ENCODE measurements at regions not wholly inside any gene's neighbourhood (a gene's known extent, or its start where the extent isn't known, plus 50 kb on each side); places are given as distances from the start of the nearest gene placed in this dataset.
"Not testable (repeated sequence)": the region's sequence is repeated elsewhere in the genome, so short reads cannot be mapped to it uniquely, and the experiment has no call there.

DNA sequence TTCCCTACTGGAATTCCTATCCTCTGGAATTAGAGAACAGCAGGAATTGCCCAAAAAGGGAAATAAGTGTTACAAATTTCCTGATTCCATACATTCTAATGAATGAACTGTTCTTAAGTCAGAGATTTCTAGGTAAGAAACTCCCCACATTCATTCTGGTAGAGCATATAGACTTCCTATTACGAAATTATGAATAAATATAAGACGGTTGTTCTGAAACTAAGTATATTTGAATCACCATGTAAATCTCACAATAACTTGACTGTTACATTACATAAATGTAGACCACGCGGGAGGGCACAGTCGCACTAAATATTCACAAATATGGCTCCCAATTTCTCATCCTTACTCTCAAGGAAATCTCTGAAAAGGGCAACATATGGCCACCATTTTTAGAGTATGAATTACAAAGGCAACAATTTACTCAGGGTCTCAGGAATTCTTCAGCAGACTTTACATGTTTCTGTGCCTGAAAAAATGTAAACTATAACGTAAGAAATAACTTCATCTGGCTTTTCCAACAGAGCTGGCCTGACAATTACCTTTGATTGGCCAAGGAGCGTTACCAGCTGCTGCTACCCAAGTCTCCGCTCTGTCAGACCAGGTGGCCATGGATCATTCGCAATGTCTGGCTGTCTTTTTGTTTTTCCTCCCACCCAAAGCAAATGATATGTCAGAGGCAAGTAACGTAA is 115.8 kb downstream of the MPP7 start:
- DNase-seq, result no peak

DNA sequence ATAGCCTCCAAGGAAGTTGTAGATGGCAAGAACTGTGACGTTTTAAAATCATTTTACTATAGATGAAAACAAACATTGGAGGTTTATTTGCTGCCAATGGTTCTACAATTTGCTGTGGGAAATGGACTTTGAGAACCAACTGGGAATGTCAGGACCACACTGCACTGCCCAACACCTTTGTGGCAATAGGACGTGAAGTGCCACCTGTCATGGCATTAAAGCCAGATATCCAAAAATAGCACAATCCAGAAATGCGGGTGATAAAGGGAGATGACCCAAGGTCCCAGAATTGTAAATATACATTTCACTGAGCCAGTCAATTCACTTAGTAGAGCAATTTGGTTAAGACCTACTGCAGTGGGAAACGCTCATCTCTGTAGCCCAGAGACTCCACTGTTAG is 116.4 kb downstream of the MPP7 start:
- no peak for DNase-seq

DNA sequence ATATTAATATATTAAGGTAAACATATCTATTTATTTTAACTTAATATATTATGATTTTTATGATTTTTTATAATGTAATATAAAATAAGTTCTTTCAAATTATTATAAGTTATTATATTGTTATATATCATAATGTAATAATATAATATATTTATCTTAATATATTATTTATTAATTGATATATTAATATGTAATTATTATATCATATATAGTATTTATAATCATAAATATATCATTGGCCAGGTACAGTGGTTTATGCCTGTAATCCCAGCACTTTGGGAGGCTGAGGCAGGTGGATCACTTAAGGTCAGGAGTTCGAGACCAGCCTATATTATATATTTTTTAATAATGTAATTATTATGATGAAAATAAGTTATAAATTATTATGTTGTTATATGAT is 118.1 kb downstream of the MPP7 start:
- DNase-seq, result no peak

DNA sequence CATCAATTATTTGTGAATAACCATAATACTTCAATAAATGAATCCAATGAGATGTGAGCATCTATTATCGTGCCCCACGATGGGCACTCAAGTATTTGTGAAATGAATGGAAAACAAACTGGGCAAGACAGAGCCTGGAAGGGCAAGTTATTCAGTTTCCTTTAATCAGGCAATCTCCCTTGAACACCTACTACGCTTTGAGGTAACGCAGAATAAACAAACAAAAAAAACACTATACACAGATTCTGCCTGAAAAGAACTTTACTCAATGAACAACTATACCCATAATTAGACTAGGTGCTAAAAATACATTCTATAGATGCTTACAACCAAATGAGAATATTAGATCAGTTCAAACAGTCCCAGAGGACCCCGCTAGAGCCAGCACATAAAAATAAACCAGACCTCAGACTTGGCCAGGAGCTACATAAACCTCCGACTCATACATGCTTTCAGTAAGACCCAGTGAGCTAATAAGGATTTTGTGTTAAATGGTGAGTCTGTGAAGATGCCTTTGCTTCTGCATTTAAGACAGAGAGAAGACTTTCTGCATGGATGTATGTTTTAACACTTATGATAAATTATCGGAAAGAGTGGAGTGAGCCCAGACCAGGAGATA is 121.3 kb downstream of the MPP7 start:
- no peak for DNase-seq

DNA sequence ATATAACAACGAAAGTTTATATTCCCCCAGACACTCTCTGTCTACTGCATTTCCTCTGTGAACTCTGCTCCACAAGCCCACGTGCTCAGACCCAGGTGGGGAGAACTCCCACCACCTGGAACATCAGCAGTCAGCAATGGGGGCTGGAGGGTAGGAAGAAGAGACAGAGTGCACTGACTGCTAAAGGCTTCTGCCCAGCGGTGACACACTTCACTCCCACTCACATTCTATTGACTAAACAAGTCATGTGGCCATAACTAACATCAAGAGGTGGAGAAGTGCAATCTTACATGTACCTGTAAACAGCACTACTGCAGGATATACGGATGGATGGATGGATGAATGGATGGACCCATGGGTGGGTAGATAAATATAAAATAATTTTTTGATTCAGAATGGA is 122.2 kb downstream of the MPP7 start:
- DNase-seq, result no peak

DNA sequence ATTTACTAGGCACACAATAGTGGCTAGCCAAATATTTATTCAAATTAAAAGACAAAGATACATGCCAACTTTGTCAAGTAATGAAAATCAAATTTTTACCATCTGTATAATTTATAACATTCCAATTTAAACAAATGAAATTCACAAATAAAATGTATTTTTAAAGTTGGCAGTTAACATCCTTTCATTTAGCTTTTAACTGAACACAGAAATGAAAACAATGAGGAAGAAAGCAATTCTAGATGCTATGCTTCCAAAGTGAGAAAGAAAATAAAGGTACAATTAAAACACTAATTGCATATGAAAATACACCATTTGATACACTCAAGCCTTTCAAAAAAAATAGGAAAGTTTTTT is 123.1 kb downstream of the MPP7 start:
- DNase-seq, result no peak

DNA sequence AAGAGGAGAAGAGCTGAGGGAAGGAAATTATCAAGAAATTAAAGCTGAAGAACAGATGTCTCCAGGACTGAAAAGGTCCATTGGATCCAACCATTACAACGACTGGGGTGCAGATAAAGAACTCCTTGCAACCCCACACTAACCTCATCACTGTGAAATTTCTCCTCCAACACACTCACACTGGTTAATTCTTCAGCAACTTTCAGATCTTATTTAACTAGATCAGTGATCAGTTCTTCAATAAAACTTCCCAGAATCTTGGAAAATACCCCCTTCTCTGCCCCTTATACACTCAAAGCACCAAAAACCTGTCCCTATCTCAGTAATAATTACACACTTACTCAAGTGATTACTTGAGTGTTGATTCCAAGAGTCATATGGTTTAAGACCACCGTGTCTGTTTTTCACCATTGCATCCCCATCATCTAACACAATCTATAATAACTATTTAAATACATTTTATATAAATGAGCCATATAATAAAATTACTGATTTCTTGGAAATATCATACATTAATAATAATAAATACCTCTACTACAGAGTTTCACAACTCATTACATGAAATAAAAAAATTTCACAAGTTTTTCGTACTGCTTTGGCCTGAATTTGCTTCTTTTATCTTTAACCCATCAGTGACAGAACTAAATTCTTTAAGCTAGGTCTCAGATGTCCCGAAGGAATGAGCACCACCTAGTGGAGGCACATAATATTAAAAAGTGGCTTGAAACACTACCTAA is 123.7 kb downstream of the MPP7 start:
- DNase-seq, result no peak

DNA sequence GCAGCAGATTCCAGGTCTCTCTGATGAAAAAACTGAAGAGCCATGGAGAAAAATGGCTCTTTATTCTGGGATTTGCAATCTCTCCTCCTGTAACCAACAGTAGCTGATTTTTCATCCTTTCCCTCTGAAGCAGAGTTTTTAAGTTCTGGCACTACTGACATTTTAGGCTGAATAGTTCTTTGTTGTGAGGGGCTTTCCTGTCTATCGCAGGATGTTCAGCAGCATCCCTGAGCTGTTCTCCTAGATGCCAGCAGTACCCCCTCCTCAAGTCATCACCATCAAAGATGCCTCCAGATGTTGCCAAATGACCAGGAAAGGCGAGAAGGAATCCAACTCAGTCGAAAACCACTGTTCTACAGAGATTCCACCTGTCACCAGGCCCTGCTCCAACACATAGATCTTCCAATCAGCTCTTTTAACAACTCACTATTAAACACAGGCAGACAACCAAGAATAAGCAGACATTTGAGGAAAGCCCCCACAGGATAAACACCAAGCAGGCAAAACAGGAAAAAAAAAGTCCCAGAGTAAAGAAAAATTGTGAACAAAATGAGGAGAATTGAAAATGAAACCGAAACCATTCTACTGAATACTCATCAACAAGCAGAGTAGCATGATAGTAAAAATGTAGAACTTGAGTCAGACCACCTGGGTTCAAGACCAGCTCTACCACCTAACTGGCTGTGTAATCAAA is 124.8 kb downstream of the MPP7 start:
- DNase-seq, result no peak

DNA sequence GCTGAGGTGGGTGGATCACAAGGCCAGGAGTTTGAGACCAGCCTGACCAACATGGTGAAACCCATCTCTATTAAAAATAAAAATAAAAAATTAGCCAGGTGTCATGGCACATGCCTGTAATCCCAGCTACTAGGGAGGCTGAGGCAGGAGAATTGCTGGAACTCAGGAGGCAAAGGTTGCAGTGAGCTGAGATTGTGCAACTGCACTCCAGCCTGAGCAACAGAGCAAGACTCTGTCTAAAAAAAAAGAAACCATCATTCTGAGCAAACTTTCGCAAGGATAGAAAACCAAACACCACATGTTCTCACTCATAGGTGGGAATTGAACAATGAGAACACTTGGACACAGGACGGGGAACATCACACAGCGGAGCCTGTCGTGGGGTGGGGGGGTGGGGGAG is 126.4 kb downstream of the MPP7 start:
- not testable (repeated sequence) for DNase-seq

DNA sequence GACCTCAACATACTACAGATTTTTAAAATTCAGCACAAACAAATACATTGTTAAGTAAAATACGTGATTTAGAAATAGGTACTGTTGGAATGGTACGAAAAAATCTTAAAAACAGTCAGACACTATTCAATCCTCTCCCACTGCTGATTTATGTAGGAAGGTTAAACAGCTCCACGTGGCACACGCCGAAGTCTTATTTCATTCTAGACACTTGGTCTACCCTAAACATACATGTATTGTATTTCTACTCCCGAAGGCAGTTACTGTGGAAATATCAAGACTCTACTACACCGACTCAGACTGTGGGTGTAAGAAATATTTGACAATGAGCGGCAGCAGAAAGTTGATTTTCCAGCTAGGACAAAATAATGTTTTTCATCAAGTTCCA is 130.6 kb downstream of the MPP7 start:
- DNase-seq, result no peak

DNA sequence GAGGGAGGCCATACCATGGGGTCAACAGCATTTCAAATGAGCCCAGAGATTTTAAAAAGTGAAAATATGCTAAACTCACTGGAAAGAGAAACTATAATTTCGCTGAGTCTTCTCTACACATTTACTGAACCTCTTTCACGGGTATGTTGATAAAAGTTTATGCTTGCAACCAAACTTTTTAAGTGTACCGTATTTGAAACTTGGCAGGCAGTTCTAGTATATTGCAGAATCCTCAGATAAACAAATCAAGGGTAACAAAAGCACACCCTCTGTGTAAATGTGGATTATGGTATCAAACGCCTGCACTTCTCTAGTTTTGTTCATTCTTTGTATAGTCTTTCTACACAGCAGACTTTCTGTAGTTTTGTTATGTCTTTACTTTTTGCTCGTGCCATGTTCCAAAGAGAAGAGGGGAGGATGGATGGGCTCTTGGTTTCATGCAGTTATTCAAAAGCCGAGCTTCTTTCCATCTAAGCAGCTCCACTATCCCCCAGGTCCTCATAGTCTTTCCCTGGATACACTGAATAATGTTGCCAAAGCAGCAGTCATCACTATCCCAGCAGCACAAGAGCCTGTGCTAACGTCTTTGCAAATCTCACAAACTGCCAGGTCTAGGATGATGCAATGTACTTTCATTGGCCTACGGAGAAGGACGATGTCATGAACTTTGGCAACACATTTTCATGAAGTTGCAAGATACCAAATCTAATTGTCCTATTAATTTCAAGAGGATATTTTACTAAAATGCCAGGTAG is 131.2 kb downstream of the MPP7 start:
- DNase-seq, result no peak

DNA sequence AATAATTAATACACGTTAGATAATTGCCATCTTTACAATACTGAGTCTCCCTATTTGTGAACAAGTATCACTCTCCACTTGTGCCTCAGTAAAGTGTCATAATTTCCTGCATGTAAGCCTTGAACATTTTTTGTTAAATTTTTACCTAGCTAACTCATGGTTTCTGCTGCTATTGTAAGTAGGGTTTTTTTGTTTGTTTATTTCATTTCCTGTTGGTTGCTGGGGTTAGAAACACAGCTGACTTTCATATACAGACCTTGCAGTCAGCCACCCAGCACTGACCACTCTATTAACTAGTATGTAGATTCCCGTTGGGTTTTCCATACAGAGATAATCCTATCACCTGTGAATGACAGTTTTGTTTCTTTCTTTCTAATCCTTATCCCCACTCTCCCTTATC is 133.3 kb downstream of the MPP7 start:
- DNase-seq, result no peak

DNA sequence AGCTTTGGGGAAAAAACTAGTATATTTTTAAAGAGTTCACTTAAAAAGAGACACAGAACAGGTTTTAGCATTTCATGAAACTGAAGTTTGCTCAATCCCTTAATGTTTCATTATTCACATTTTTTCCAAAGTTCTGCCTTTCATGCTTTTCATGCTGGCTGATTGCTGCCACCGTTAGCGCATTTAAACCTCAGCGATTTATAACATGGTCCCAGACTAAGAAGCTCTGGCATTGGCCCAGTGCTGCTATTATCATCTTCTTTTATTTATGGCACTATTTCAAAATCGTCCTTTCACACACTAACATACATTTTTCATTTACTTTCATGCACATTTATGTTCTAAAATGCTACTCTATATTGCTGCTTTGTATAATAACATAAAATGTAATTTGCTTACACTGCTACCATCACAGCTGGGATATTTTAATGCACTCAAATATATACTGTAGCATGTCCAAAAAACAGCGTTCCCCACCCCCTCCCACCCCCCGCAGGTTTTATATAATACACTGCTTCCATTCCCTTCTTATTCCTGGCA is 141.9 kb downstream of the MPP7 start:
- DNase-seq, result no peak

DNA sequence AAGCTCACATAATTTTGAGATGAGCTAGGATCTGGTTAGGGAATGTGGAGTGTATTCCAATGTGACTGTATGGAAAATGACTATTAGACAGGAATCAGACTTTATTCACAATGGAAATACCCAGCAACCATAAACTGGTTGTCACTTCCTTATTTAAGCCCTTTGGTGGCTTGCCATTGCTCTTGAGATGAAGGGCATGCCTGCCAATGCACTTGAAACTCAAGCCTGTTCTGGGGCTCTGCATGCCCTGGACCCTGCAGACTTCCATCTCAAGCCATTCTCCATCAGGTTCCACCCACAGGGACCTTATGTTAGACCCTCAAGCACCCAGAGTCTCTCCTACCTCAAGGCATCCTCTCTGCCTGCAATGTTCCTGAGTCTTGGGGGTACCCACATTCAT is 145.5 kb downstream of the MPP7 start:
- DNase-seq, result no peak

DNA sequence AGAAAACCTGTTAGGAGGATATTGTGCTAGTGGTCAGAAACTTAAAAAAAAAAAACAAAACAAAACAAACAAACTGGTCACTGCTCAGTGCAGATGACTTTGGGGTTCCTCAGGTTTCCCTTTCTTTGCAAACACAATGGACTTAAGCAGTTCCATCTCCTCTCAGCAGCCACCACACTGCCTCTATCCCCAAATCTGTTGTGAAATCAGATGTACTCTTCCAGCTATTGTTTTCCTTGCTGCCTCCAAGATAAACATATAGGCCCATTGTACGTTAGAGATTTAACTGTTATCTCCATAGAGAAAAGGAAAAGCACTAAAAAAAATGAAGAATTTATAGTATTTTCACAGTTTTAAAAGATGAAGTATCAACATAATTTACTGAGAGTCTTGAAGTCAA is 147.1 kb downstream of the MPP7 start:
- no peak for DNase-seq

DNA sequence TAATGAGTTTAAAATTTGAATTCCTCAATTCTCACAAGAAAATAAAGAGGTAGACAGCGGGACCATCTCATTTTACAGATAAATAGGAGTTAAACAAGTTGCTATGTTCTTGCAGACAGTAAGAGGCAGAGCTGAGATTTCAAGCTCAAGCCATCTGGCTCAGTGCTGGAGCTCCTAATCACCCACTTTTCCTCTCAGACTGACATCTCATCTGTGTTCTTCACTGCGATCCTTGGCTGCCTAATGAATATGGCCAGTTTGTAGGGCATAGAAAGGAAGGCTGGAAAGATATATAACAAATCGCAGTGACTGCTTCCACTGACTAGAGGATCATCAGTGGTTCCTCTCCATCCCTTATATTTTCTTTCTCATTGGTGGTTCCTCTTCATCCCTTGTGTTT is 151.2 kb downstream of the MPP7 start:
- no peak for DNase-seq

DNA sequence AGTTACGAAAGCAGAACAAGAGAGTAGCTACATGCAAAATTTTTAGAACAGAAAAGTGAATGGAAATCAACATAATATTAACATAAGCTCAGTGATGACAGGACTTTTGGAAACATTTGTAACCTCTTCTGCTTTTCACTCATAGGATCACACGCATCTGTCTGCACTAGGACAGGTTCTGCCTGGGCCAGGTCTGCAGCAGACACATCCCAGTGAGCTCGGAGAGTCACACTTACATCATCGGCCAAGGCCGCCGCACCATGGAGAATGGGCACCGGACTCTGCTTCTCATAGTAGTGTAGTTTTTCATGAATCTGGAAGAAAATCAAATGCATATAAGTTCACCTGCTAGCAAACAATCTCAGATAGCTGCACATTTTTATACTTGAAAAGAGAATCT is 150.9 kb upstream of the ODAD2 start:
- DNase-seq, result no peak

DNA sequence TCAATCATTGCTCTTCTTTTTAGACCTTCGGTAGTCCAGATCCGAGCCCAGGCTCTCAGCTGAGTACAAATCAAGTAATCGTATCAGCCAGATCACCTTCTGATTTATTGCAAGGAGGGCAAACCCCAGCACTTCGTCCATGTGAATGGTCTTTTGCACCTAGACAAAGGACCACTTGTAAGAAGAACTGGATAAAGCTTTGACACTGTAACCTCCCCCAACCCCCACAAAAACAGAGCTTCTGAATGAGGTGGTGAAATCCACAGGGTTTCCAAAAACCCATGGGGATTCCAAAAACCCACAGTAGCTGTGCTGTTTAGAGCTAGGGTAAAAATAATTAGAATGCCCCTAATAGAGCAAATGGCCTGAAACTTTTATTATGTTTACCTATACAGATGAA is 148.8 kb upstream of the ODAD2 start:
- DNase-seq, result no peak

DNA sequence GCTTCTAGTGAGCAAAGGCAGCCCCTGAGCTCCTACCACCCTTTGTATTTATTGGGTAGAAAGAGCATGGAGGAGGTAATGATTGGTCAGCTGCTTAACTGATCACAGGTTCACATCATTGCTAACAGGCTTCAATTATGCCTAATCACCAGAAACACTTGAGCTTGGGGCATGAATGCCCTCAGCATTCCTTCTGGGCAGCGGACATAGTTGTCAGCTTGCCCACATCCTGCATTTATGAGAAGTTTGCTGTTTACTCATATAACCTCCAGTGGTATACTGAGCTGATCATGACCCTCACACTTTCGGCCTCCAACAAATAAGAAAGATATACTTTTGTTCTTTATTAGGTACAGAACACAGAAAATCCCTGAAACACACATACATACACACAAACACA is 140.3 kb upstream of the ODAD2 start:
- DNase-seq, result no peak

DNA sequence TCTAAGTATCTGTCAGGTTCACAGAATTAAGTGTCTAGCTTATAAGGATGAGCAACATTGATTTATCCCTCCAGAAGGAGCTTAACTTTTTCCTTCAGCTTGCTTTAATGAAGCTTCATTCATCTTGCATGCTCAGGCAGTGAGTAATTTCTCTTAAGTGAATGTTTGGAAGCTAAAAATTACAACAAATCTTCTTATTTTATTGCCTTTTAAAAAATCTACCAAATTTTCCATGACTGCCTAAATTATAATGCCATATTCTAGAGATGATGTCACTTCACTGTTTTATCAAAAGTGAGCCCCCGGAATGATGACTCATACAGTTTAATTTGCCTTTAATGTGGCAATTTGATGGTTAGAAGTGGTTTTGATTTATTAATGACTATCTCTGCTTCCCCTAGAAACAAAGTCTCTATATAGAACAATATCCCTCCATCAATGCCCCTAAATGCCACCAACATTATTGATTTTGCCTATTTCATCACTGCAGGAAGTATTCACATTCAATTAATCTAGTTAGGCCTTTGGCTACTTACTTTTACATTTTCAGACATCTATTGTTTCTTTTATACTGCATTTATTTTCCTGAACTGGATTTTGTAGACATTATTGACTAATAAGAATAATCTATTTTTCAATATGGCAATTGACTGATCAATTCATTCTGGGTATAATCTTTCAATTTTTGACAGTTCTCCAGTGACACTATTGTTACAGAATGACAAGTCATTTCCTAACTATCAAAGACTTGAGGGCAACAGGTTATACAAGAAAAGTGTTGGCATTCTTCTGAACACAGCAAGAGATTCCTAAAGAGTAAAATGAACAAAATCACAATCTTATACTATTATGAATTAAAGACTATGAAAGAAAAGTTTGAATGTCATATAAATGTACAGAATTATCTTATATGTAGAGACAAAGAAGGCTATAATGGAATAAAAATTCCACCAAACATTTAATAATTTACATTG is 139.3 kb upstream of the ODAD2 start:
- no peak for DNase-seq

DNA sequence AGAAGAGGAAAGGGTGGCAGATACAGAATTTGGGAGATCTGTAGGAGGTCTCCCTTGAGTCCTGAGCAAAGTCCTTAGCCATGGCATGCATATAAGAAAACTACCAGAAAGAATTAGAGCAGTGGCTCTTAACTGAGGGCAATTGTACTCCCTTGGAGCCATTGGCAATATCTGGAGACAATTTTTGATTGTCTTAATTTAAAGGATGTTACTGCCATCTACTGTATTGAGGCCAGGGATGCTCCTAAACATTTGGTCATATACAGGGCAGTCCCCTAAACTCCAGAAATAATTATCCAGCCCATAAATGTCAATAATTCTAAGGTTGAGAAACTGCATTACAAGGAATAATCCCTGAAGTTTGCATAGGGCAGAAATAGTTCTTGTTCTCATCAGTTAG is 136.4 kb upstream of the ODAD2 start:
- no peak for DNase-seq

DNA sequence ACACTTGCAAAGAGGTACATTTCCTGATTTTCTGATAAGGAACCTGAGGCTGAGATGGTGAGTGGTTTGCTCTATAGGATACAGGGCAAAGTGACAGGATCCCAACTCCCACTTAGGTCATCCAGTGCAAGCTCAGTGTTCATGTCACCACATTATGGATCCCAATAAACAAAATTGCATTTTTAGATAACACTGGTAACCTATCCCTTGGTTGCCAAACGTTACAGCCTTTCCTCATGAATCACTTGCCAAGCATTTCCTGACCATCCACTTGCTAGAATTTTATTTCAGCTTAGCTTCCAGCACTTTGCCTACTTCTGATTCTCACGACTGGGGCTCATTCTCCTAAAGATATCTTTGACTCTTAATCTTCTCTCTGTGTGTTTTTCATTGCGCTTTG is 131.4 kb upstream of the ODAD2 start:
- DNase-seq, result no peak

All from NCI-H1105 (cell line).